RWPE2 (cell line): ENCODE measurements at regions not wholly inside any gene's neighbourhood (a gene's known extent, or its start where the extent isn't known, plus 50 kb on each side); places are given as distances from the start of the nearest gene placed in this dataset.
"Not testable (repeated sequence)": the region's sequence is repeated elsewhere in the genome, so short reads cannot be mapped to it uniquely, and the experiment has no call there.

Experiments used
- ATAC-seq: fragments of 200-7000 bp; cut with Tn5 transposase; 3 replicates; pipeline ENCODE4 v1.9.1; 2021; ENCODE audit warnings: low read depth
- DNase-seq: peaks from one replicate; pipeline ENCODE4 v3.0.0-alpha.2; 2020; ENCODE audit warnings: low spot score
- H3K27ac ChIP-seq: fragments of 450-650 bp; 2 replicates; pipeline ENCODE4 v1.5.1; 2017; ENCODE audit warnings: mild to moderate bottlenecking; ENCODE audit not compliant: poor library complexity, severe bottlenecking
- H3K27me3 ChIP-seq: fragments of 250-450 bp; sonication (Bioruptor Pico); 2 replicates; pipeline ENCODE4 v1.5.1; 2021; ENCODE audit warnings: mild to moderate bottlenecking, moderate library complexity; ENCODE audit not compliant: insufficient read depth, poor library complexity, severe bottlenecking
- H3K36me3 ChIP-seq: fragments of 250-450 bp; sonication (Bioruptor Pico); 2 replicates; pipeline ENCODE4 v1.5.1; 2020; ENCODE audit warnings: low read depth, mild to moderate bottlenecking, moderate library complexity
- H3K4me1 ChIP-seq: fragments of 250-450 bp; sonication (Bioruptor Pico); 2 replicates; pipeline ENCODE4 v1.5.1; 2021; ENCODE audit warnings: mild to moderate bottlenecking, moderate library complexity; ENCODE audit not compliant: insufficient read depth, poor library complexity, severe bottlenecking
- H3K4me3 ChIP-seq: fragments of 250-450 bp; sonication (Bioruptor Pico); 2 replicates; pipeline ENCODE4 v1.5.1; 2021; ENCODE audit warnings: mild to moderate bottlenecking, moderate library complexity; ENCODE audit not compliant: severe bottlenecking
- H3K9me3 ChIP-seq: fragments of 250-450 bp; sonication (Bioruptor Pico); 2 replicates; pipeline ENCODE4 v1.5.1; 2021; ENCODE audit warnings: mild to moderate bottlenecking, moderate library complexity; ENCODE audit not compliant: severe bottlenecking
- TF ChIP-seq, protein P1 (sequence below): fragments of 450-650 bp; IDR thresholded peaks from one replicate; pipeline ENCODE4 v1.5.1; 2017; ENCODE audit warnings: mild to moderate bottlenecking, moderate library complexity; ENCODE audit not compliant: poor library complexity, severe bottlenecking

DNA sequence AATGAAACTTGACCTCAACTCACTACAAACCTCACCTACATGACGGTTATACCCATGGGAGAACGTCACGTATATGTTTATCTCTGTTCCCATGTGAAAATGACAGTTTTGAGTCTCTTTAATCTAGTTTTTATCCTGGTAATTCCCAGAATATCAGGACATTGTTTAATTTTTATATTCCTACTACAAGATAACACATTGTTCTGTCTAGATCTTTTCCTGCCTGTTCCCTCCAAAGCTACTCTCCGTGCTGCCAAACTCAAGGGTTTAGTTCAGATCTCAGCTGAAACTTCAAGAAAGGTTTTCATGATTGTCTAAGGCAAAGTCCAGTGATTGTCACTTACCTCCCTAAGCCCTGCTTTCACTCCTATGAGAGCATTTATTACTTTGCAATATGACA is 1159.4 kb upstream of the SEMA6A start:
- Histone ChIP-seq H3K4me3 (no peak overlapping the region), H3K4me1 (no peaks in the 10 kb centered on the region), H3K27ac (no peak overlapping the region), H3K27me3 (peaks cover 5% of the 10 kb centered on the region), H3K36me3 (no peaks in the 10 kb centered on the region), H3K9me3 (no peaks in the 10 kb centered on the region)
- no peak for DNase-seq
- TF ChIP-seq, protein P1, sequence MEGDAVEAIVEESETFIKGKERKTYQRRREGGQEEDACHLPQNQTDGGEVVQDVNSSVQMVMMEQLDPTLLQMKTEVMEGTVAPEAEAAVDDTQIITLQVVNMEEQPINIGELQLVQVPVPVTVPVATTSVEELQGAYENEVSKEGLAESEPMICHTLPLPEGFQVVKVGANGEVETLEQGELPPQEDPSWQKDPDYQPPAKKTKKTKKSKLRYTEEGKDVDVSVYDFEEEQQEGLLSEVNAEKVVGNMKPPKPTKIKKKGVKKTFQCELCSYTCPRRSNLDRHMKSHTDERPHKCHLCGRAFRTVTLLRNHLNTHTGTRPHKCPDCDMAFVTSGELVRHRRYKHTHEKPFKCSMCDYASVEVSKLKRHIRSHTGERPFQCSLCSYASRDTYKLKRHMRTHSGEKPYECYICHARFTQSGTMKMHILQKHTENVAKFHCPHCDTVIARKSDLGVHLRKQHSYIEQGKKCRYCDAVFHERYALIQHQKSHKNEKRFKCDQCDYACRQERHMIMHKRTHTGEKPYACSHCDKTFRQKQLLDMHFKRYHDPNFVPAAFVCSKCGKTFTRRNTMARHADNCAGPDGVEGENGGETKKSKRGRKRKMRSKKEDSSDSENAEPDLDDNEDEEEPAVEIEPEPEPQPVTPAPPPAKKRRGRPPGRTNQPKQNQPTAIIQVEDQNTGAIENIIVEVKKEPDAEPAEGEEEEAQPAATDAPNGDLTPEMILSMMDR: no peak
- no peak for ATAC-seq

DNA sequence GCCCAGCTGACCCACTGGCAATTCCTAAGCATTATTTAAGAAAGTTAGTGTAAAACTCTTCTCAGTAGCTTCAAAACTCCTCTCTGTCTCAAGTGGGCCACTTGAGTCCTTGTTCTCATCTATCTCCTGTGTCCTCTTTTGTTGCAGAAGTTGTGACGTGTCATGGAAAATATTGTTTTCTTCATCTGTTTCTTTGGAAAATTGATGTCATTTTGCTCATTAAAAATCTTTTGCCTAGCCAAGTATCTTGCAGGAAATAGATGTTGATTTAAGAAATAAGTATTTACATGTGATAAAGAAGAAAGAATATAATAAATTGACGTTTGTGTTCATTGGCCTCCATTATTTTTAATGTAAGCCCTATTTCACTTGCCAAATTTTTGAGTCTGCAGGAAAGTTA is 1158.4 kb upstream of the SEMA6A start:
- Histone ChIP-seq H3K27ac (no peak overlapping the region), H3K36me3 (no peaks in the 10 kb centered on the region), H3K4me1 (no peaks in the 10 kb centered on the region), H3K27me3 (peaks cover 5% of the 10 kb centered on the region), H3K4me3 (no peak overlapping the region), H3K9me3 (no peaks in the 10 kb centered on the region)
- no peak for ATAC-seq
- DNase-seq: no peak
- TF ChIP-seq, protein P1: no peak

DNA sequence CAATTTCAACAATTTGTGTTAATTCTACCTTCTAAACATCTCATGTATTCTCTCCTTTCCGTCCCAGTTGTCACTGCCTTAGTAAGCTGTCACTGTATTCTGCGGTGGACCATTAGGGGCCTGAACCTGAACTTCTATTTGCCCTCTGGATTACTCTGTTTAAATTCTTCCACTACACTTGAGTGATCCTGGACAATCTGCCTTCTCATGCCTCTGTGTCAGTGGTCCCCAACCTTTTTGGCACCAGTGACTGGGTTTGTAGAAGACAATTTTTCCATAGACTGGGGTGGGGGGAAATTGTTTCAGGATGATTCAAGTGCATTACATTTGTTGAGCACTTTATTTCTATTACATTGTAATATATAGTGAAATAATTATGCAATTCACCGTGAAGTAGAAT is 1157.6 kb upstream of the SEMA6A start:
- no peak for ATAC-seq
- Histone ChIP-seq H3K27ac (no peak overlapping the region), H3K36me3 (no peaks in the 10 kb centered on the region), H3K4me1 (no peaks in the 10 kb centered on the region), H3K27me3 (peaks cover 5% of the 10 kb centered on the region), H3K9me3 (no peaks in the 10 kb centered on the region), H3K4me3 (no peak overlapping the region)
- no peak for DNase-seq
- TF ChIP-seq, protein P1: no peak

DNA sequence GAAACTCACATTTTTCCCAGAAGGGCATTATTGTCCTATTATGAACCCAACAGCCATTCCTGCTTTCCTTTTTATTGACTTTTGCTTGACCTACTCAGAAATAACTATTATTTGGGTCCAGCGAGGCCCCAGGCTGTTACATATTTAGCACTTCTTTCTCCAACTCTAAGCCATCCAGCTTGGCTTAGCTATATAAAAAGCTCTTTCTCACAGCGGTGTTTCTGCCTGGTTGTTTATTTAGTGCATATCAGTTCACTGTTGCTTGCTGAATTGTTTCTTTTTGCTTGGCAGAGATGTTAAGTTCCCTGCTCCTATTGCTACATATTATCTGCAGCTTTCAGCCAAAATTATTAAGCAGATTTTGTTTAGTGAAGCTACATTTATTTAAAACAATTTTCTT is 1156.8 kb upstream of the SEMA6A start:
- Histone ChIP-seq H3K4me1 (no peaks in the 10 kb centered on the region), H3K27me3 (peaks cover 5% of the 10 kb centered on the region), H3K27ac (no peak overlapping the region), H3K36me3 (no peaks in the 10 kb centered on the region), H3K4me3 (no peak overlapping the region), H3K9me3 (no peaks in the 10 kb centered on the region)
- ATAC-seq (no peak), DNase-seq (no peak)
- TF ChIP-seq, protein P1: no peak

DNA sequence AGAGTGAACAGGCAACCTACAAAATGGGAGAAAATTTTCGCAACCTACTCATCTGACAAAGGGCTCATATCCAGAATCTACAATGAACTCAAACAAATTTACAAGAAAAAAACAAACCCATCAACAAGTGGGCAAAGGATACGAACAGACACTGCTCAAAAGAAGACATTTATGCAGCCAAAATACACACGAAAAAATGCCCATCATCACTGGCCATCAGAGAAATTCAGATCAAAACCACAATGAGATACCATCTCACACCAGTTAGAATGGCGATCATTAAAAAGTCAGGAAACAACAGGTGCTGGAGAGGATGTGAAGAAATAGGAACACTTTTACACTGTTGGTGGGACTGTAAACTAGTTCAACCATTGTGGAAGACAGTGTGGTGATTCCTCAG is 1146.2 kb upstream of the SEMA6A start:
- not testable (repeated sequence) for H3K36me3 ChIP-seq, H3K27ac ChIP-seq, H3K9me3 ChIP-seq, H3K4me3 ChIP-seq, DNase-seq, H3K4me1 ChIP-seq, H3K27me3 ChIP-seq, ATAC-seq
